ENCODE measurements at regions not wholly inside any gene's neighbourhood (a gene's known extent, or its start where the extent isn't known, plus 50 kb on each side); places are given as distances from the start of the nearest gene placed in this dataset.
"Not testable (repeated sequence)": the region's sequence is repeated elsewhere in the genome, so short reads cannot be mapped to it uniquely, and the experiment has no call there.

DNA sequence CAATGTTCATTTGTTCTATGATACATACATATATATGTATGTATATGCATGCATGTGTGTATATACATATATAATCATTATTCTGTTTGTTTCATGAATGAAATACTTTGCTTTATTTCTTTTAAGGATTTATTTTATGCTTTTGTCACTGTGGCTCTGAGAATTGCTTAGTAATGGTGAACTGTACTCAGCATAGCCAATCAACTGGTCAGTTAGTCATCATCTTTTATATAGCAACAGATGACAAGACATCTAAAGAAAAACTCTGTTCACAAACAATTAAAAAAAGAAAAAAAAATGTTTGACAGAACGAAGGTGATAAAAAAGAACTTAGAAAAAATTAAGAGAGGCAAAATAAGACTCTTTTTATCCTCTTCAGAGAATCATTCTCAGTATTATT lies 1440.3 kb downstream of the PCDH9 start:
- no peak for DNase-seq

DNA sequence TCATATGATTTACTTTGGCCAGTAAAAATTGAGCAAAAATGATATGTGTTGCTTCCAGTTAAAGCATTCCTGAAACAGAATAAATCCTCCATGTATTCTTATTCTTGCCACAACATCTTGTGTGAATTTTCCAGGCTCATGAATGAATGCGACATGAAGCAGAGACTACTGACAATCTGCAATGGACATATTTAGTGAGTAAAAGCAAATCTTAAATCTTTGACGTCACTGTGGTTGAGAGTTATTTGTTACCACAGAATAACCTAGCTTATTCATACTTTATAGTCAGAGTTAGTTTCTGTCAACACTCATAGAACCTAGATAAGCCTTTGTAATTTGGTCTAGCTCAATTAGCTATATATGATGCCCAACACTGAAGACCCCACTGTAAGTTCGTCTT lies 1443.1 kb downstream of the PCDH9 start:
- DNase-seq = no peak

DNA sequence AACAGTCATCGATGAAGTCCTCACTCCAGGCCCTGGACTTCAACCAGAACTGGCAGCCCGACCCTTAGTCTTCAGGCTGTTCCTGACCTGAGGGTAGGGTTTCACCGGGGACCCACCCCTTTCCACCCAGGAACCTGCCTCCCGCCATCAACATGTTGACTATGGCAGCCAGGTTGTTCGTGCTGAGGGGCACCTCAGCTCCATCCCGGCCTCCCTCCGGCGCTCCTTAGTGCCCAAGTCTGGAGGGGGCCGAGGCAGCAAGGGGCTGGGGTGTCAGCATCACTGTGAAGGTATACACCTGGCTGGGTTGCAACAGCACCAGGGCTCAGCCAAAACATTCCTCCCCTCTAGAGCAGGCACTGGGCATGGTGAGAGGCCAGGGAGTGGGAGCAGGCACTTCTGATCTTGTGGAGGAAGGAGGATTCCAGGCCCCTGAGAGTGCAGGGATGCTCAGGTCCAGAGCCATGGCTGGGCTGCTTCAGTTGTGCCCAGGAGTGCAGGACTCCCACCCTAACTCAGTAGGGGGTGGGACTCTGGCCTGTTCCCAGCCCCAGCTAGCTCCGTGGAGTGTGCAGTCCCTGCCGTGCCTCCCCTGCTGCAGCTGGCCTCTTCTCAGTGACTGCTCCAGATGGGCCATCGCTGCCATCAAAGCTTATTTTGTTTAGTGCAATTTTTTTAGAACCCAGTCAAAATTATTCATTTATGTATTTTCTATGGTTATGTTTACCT lies 1445.9 kb downstream of the PCDH9 start:
- DNase-seq = no peak

DNA sequence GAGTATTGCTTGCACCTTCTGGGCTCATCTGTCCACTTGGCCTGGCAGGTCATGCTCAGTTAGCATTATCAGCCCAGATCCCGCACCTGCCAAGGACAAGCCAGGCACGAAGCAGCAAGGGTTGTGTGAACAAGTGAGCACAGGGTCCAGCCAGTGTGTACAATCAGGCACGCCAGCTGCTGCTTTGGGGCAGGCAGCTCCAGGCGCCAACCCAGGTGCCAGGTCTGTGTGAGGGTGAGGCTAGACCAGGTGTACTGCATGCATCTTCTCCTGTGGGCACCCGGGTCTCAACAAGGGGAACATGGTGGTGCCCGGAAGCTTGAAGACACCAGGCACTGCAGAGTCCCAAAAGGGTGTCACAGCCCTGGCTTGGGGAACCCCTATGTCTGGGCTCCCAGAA lies 1446.8 kb downstream of the PCDH9 start:
- no peak for DNase-seq

GRCh38 chr13:65771704-65772313 lies 1458.3 kb downstream of the PCDH9 start:
- DNase-seq = not testable (repeated sequence)

DNA sequence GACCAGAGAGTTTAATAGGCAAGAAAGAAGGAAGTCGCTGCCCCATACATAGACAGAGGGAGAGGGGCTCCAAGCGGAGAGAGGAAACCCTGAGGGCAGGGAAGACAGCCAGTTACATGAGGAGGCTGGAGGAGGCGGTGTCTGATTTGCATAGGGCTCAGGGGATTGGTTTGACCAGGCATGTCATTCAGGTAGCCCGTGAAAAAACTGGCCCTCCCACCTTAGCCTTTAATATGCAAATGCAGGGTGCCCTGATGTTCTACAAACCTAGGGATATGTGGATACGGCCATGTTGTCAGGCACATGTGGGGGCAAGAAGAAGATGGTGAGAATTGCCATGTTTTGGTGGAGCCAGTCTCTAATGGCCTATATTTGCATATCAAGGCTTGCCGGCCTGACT lies 1461.6 kb downstream of the PCDH9 start:
- no peak for DNase-seq

- DNase-seq = no peak
Measured at GRCh38 chr13:65763811-65764210, 1466.3 kb downstream of the PCDH9 start.

DNA sequence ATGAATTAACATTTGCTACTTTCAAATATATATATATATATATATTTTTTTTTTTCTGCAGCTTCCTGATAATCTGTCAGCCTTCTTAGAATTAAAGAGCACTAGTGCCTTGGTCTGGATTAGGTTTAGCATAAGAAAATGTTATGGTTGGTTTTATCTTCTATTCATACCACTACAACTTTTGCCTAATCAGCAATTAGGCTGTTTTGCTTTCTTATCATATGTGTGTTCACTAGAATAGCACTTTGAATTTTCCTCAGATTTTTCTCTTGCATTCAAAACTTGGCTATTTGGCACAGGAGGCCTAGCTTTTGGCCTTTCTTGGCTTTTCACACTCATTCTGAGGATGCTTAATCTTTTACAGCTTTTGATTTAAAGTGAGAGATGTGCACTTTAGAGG lies 1468.1 kb downstream of the PCDH9 start:
- DNase-seq = no peak

DNA sequence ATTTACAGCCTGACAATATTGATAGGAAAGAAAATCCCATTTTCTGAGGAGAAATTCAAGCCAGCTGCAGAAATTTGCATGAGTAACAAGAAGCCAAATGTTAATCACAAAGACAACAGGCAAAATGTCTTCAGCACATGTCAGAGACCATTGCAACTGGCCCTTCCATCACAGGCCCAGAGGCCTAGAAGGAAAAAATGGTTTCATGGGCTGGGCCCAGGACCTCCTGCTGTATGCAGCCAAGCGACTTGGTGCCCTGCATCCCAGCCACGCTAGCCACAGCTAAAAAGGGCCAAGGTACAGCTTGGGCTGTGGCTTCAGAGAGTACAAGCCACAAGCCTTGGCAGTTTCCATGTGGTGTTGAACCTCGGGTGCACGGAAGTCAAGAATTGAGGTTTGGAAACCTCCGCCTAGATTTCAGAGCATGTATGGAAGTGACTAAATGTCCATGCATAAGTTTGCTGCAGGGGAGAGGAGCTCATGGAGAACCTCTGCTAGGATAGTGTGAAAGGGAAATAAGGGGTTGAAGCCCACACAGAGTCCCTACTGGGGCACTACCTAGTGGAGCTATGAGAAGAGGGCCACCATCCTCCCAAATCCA lies 1474.0 kb downstream of the PCDH9 start:
- no peak for DNase-seq

DNA sequence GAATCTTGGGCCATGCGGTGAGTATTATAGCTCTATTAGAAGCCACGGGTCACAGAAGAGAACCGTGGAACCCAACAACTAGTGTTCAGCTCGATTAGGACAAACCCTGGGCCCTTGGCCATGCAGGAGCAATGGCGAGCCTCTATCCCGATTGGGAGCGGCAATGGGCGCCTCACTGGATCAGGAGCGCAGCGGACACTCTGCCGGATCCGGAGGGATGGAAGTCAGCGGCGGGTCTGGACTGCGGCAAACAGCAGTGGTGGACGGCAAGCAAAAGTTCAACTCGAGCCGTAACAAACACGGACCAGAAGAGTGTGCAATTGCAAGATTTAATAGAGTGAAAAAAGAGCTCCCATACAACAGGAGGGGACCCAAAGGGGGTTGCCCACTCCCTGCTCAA lies 1481.9 kb downstream of the PCDH9 start:
- DNase-seq = no peak

GRCh38 chr13:65746406-65746921 lies 1483.7 kb downstream of the PCDH9 start:
- DNase-seq = no peak

GRCh38 chr13:65744836-65745235 lies 1485.3 kb downstream of the PCDH9 start:
- no peak for DNase-seq

DNA sequence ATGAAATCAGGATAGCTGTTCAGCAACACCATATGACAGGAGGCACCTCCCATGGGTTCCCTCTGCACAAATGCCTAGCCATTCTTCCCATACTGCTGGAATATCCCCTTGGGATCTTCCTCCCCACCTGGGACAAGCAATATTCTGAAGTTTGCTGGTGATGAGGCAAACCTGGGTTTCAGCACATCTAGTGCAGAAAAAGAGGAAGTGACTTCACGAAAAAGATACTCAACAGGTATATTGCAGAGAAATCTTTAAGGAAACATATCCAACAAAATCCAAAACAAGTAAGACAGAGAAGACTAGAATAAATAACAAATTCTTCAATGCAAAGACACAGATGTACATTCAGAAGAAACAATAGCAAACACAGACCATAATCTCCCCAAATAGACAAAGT lies 1497.0 kb downstream of the PCDH9 start:
- DNase-seq = no peak

DNA sequence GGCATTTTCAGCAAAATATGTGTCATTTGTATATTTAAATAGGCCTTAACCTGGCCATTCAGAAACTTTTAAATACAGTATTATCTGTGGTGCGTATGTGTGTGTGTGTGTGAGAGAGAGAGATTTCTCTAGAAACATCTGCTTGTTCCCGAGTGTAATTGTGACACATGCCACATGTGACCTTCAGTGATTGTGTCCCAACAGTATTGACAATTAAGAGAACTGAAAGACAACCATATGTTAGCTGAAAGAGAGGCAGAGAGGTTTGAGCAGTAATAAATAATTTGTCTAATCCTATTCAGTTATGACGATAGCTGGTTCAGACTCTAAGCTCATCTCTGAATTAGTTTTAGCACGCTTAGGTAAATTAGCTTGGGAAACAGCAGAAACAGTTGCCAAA lies 1503.1 kb downstream of the PCDH9 start:
- DNase-seq = no peak

- no peak for DNase-seq
Measured at GRCh38 chr13:65725006-65725405, 1505.1 kb downstream of the PCDH9 start.

- no peak for DNase-seq
Measured at GRCh38 chr13:65724226-65724625, 1505.9 kb downstream of the PCDH9 start.

DNA sequence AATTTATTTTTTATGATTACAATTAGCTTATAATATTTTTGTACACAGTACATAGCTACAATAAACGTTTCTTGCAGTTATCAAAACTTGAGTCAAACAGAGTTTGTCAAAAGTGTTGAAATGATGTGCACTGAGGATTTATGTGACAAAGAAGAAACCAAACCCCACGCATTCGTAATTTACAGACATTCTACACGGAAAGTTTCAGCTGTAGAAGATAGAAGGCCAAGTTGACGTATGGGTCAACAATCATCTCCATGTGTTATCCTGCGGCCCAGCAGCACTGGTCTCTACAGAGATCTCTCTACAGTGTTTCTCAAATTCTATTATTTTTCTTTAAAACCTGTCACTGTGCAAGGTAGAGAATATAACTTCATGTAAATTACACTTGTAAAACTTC lies 1507.6 kb downstream of the PCDH9 start:
- no peak for DNase-seq

DNA sequence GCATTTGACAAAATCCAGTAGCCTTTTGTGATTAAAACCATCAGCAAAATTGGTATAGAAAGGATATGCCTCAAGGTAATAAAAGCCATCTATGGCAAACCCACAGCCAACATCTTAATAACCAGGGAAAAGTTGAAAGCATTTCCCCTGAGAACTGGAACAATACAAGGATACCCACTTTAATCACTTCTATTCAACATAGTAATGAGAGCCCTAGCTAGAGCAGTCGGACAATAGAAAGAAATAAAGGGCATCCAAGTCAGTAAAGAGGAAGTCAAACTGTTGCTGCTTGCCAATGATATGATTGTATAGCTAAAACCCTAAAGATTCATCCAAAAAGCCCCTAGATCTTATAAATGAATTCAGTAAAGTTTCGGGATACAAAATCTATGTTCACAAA lies 1510.3 kb downstream of the PCDH9 start:
- no peak for DNase-seq

DNA sequence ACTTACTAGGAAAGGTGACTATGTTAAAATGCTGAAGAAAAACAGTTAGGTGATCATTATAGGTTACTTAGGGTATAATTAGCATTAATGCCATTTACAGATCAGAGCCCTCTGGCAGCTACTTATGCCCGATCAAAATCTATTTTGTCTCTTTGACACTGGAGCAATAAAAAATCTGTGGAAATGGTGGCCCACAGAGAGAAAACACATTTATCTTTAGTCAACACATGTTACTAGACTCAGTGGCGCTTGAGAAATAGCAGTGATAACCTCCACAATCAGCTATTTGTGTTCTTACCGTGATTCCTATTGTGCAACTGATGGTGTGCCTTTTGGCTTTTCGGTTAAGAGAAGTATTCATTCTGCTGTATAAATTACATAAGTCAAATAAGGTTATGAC lies 1519.6 kb downstream of the PCDH9 start:
- no peak for DNase-seq

DNA sequence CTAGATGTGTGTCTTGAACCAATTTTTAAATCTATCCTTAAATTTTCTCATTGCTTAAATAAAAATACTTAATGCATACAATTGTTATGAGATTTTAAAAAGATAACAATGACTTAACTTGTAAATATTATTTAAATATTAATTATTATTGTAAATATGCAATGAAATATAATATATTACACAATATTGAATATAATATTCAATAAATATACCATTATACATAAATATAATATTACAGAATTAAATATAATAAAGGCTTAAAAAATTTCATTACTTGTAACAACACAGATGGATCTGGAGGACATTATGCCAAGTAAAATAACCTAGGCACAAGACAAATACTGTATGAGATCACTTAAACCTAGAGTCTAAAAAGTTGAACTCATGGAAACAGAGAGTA lies 1532.3 kb downstream of the PCDH9 start:
- DNase-seq = no peak

- DNase-seq = no peak
Measured at GRCh38 chr13:65679240-65679639, 1550.9 kb downstream of the PCDH9 start.

- DNase-seq = no peak
Measured at GRCh38 chr13:65677906-65678305, 1552.2 kb downstream of the PCDH9 start.

DNA sequence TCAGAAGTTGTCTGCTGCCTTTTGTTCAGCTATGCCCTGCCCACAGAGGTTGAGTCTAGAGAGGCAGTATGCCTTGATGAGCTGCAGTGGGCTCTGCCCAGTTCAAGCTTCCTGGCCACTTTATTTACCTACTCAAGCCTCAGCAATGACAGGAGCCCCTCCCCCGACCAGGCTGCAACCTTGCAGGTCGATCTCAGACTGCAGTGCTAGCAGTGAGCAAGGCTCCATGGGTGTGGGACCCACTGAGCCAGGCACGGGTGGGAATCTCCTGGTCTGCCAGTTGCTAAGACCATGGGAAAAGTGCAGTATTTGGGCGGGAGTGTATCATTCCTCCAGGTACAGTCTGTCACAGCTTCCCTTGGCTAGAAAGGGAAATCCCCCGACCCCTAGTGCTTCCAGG lies 1554.8 kb downstream of the PCDH9 start:
- not testable (repeated sequence) for DNase-seq

DNA sequence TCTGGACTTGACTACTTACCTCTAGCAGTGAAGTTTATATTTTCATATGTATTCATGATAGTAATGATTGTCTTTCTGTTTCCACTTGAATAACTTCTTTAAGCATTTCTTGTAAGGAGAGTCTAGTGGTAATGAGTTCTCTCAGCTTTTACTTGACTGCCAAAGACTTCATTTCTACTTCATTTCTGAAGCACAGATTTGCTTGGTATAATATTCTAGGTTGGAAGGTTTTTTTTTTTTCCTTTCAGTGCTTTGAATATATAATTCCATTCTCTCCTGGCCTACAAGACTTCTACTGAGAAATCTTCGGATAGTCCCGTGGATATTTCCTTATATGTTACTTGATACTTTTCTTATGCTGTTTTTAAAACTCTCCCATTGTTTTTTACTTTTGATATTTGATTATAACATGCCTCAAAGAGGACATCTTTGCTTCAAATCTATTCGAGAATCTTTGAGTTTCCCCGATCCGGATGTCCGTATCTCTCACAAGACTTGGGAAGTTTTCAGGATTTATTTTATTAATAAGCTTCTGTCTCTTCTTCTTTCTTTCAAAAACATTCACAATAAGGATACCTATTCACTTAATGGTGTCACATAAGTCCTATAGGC lies 1560.0 kb downstream of the PCDH9 start:
- DNase-seq = no peak
